HUES48 (cell line): ENCODE measurements at regions not wholly inside any gene's neighbourhood (a gene's known extent, or its start where the extent isn't known, plus 50 kb on each side); places are given as distances from the start of the nearest gene placed in this dataset.

ENCODE experiments used
- H3K27ac ChIP-seq: one replicate; pipeline ENCODE4 v1.7.0; 2013; ENCODE audit warnings: low read depth, low read length, inconsistent platforms
- H3K27me3 ChIP-seq: 2 replicates; pipeline ENCODE4 v1.6.1; 2013; ENCODE audit warnings: mild to moderate bottlenecking, low read length; ENCODE audit not compliant: control insufficient read depth, insufficient read depth
- H3K36me3 ChIP-seq: 2 replicates; pipeline ENCODE4 v1.6.1; 2013; ENCODE audit warnings: low read length; ENCODE audit not compliant: control insufficient read depth, insufficient read depth
- H3K4me1 ChIP-seq: 2 replicates; pipeline ENCODE4 v1.6.1; 2013; ENCODE audit warnings: mild to moderate bottlenecking, low read length; ENCODE audit not compliant: control insufficient read depth, insufficient read depth
- H3K4me3 ChIP-seq: 2 replicates; pipeline ENCODE4 v1.5.1; 2013; ENCODE audit warnings: mild to moderate bottlenecking, low read depth, low read length
- H3K9ac ChIP-seq: 2 replicates; pipeline ENCODE4 v1.6.1; 2013; ENCODE audit warnings: mild to moderate bottlenecking, low read depth, low read length, moderate library complexity
- H3K9me3 ChIP-seq: 2 replicates; pipeline ENCODE4 v1.6.1; 2013; ENCODE audit warnings: low read length; ENCODE audit not compliant: control insufficient read depth, insufficient read depth

DNA sequence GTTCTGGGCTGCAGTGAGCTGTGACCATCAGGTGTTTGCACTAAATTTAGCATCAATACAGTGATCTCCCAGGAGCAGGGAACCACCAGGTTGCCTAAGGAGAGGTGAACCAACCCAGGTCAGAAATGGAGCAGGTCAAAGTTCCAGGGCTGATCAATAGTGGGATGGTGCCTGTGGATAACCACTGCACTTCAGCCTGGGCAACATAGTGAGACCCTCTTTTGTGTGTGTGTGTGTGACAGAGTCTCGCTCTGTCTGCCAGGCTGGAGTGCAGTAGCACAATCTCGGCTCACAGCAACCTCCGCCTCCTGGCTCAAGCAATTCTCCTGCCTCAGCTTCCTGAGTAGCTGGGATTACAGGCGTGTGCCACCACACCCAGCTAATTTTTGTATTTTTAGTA, 163.7 kb upstream of the SERTAD2 start:
- Histone ChIP-seq H3K4me1 (no peaks in the 10 kb centered on the region), H3K9me3 (no peaks in the 10 kb centered on the region), H3K4me3 (no peak overlapping the region), H3K27ac (no peak overlapping the region), H3K27me3 (peaks cover 1% of the 10 kb centered on the region; the same call in 1 of the 2 replicates), H3K36me3 (no peaks in the 10 kb centered on the region), H3K9ac (no peak overlapping the region)

DNA sequence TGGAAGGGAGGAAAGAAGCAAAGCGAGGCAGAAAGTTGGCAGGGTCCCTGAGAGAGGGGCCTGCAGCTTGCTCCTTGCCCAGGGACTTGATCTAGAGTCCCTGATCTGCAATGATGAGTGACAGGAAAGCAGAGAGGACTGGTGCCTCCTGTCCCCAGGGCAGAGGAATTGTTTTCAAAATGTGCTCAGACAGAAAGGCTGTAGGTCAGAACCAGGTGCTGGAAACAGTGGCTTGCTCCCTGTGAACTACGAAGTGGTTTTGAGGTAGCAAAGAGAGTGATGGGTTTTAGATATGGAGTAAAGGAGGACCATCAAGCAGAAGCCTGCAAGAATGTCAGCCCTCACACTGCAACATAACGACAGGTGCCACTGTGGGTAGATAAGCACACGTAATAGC, 164.9 kb upstream of the SERTAD2 start:
- peaks cover 8% of the 10 kb centered on the region for H3K4me1 ChIP-seq
- H3K4me3 ChIP-seq, result no peak overlapping the region
- H3K27ac ChIP-seq, result no peak overlapping the region
- H3K9me3 ChIP-seq, result no peaks in the 10 kb centered on the region
- H3K36me3 ChIP-seq, result no peaks in the 10 kb centered on the region
- H3K27me3 ChIP-seq, result peaks cover 2% of the 10 kb centered on the region; the same call in 1 of the 2 replicates
- H3K9ac ChIP-seq, result no peak overlapping the region

GRCh38 chr2:64819361-64819760, 165.6 kb upstream of the SERTAD2 start:
- peaks cover 14% of the 10 kb centered on the region for H3K4me1 ChIP-seq
- H3K27me3 ChIP-seq, result peaks cover 2% of the 10 kb centered on the region; the same call in 1 of the 2 replicates
- no peaks in the 10 kb centered on the region for H3K9me3 ChIP-seq
- no peak overlapping the region for H3K4me3 ChIP-seq
- H3K9ac ChIP-seq, result no peak overlapping the region
- H3K36me3 ChIP-seq, result no peaks in the 10 kb centered on the region
- no peak overlapping the region for H3K27ac ChIP-seq

- H3K9me3 ChIP-seq, result no peaks in the 10 kb centered on the region
- H3K27ac ChIP-seq, result no peak overlapping the region
- no peak overlapping the region for H3K4me3 ChIP-seq
- H3K4me1 ChIP-seq, result peaks cover 20% of the 10 kb centered on the region
- no peak overlapping the region for H3K9ac ChIP-seq
- H3K27me3 ChIP-seq, result peaks cover 2% of the 10 kb centered on the region; the same call in 1 of the 2 replicates
- no peaks in the 10 kb centered on the region for H3K36me3 ChIP-seq
Observed at GRCh38 chr2:64819774-64820688, 166.3 kb upstream of the SERTAD2 start.

DNA sequence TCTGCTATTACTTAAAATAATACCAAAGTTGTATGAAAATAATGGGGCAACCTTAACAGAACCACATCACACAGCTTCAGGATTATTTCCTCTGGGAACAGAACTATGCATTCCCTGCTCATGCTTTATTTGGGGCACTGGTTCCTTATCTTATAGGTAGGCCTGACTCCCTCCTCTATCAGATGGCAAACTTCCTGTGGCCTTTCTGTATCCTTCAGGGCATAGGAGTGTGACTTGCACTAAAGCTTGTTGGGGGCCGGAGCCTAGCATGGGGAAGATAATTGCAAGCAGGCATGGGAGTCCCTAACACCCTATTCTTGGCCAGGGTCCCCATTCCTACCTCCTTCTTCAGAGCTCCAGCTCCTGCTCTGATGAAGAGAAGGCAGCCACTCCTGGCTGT, 167.2 kb upstream of the SERTAD2 start:
- Histone ChIP-seq H3K4me1 (peaks cover 28% of the 10 kb centered on the region), H3K9ac (no peak overlapping the region), H3K27me3 (peaks cover 2% of the 10 kb centered on the region; the same call in 1 of the 2 replicates), H3K4me3 (no peak overlapping the region), H3K36me3 (no peaks in the 10 kb centered on the region), H3K9me3 (no peaks in the 10 kb centered on the region), H3K27ac (no peak overlapping the region)

DNA sequence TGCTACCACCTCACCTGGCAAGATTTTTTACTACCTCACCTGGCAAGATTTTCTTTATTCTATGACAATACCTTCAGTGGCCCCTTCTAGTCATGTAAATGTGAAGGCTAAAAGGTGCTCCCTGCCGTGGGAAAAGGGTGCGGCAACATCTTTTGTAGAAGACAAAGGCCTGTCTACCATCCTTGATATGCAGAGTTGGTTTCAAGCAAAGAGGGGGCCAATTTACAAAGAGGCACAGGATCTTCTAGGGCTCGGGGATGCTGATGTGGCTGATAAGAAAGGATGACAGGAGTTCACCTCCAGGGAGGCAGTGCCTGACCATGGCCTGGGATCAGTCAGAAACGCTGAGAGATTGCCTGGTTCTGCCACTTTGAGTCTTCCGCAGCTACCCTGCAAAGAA, 165.4 kb upstream of the SLC1A4 start:
- Histone ChIP-seq H3K4me3 (no peak overlapping the region; the same call in 1 of the 2 replicates), H3K9me3 (no peaks in the 10 kb centered on the region), H3K4me1 (peaks cover 31% of the 10 kb centered on the region), H3K36me3 (no peaks in the 10 kb centered on the region), H3K9ac (no peak overlapping the region), H3K27me3 (peaks cover 2% of the 10 kb centered on the region; the same call in 1 of the 2 replicates), H3K27ac (peak overlapping the region; percentile 65)

DNA sequence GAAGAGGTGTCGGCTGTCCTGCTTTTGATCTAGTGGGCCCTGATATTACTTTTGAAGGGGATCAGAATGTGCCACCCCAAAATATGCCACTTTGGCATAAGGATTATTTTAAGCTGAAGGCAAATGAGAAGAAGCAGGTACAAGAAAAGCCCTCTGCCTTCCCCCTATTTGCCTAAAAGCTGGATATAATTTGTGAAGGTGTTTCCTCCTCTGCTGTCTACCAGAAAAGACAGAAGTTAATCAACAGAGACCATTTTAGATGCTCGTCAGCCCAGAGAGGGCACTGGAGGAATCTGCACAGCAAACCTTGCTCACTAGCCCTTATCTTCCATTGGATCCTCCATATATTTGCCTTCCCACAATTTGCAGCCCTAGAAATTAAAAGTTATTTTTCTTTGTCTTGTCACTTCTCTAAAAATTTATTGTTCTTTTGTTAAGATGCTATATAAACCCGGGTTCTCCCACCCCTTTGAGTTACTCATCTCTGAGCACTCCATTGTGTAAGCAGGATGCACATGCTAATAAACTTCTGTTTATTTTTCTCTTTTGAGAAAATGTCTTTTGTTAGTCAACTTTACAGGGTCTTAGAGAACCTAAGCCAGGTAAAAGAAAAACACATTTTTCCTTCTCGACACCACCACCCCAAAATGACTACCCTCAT, 163.2 kb upstream of the SLC1A4 start:
- H3K27me3 ChIP-seq, result peaks cover 2% of the 10 kb centered on the region; the same call in 1 of the 2 replicates
- H3K4me1 ChIP-seq, result peaks cover 32% of the 10 kb centered on the region
- no peak overlapping the region for H3K4me3 ChIP-seq
- H3K27ac ChIP-seq, result no peak overlapping the region
- no peak overlapping the region for H3K9ac ChIP-seq
- H3K9me3 ChIP-seq, result no peaks in the 10 kb centered on the region
- H3K36me3 ChIP-seq, result no peaks in the 10 kb centered on the region

DNA sequence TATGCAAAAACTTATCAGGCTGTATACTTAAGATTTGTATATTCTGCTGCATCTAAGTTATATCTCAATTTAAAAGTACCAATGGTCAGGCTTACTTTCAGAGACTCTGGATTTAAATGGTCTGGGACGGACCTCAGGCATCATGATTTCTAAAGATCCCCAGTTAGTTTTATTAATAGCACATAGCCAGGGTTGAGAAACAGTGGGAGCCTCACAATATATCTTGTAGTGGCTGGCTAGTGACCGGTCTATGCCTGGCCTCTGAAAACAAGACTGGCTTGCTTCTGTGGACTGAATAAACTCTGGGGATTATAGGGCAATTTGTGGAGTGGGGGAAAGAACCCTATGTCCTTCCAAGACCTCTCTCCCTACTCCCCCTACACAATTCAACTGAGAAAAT, 162.5 kb upstream of the SLC1A4 start:
- Histone ChIP-seq H3K9me3 (no peaks in the 10 kb centered on the region), H3K27me3 (peaks cover 2% of the 10 kb centered on the region; the same call in 1 of the 2 replicates), H3K9ac (no peak overlapping the region), H3K36me3 (no peaks in the 10 kb centered on the region), H3K4me3 (no peak overlapping the region), H3K4me1 (peaks cover 37% of the 10 kb centered on the region), H3K27ac (no peak overlapping the region)

DNA sequence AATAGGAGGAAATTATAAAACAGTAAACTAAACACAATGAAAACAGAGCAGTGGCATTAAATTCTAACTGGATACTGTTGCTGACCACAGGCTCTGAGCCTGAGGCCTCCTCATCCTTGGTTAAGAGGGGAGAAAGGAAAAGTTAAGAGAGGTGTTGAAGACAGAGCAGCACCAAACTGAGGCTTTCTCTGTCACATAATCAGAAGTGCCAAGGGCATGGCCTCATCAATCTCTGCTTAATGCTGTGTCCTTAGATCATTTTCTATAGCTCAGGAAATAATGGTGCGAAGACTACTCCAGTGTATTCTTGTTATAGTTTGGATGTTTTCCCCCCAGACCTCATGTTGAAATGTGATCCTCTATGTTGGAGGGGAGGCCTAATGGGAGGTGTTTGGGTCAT, 160.9 kb upstream of the SLC1A4 start:
- no peaks in the 10 kb centered on the region for H3K36me3 ChIP-seq
- no peaks in the 10 kb centered on the region for H3K27me3 ChIP-seq
- H3K9ac ChIP-seq, result no peak overlapping the region
- H3K27ac ChIP-seq, result no peak overlapping the region
- H3K9me3 ChIP-seq, result no peaks in the 10 kb centered on the region
- H3K4me3 ChIP-seq, result no peak overlapping the region
- H3K4me1 ChIP-seq, result peaks cover 33% of the 10 kb centered on the region

DNA sequence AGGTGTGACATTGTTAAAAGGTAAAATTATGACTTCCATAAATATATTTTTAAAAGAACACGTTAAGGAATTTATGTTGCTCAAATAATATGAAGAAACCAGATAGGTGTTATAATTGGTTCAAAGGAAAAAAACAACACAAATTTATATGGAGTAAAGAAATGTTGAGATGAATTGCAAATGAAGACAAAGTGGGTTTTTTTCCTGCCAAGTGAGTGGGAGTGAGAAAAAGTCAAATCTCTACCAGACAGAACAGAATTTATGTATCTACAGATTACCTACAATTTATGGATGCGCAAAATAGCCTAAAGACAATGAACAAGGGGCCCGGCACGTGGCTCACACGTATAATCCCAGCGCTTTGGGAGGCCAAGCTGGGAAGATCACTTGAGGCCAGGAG, 159.7 kb upstream of the SLC1A4 start:
- no peak overlapping the region for H3K9ac ChIP-seq
- H3K27ac ChIP-seq, result no peak overlapping the region
- peaks cover 22% of the 10 kb centered on the region for H3K4me1 ChIP-seq
- no peak overlapping the region for H3K4me3 ChIP-seq
- H3K9me3 ChIP-seq, result no peaks in the 10 kb centered on the region
- no peaks in the 10 kb centered on the region for H3K36me3 ChIP-seq
- no peaks in the 10 kb centered on the region for H3K27me3 ChIP-seq
